IMR-90 (cell line): ENCODE measurements at regions not wholly inside any gene's neighbourhood (a gene's known extent, or its start where the extent isn't known, plus 50 kb on each side); places are given as distances from the start of the nearest gene placed in this dataset.

ENCODE experiments used
- ATAC-seq: fragments of 200-7000 bp; cut with Tn5 transposase; 2 replicates; pipeline ENCODE4 v1.9.1; 2020; ENCODE audit warnings: low read depth, mild to moderate bottlenecking, moderate library complexity
- BruUV-seq: library from RNA; stranded (reverse); fragments of 400-500 nt; replicated peaks from 2 replicates; lab custom pipeline; 2021; lab: Mats Ljungman, UMichigan
- CTCF ChIA-PET: fragments of 300-600 bp; formaldehyde crosslinking; extraction: SDS; loops from one replicate; lab custom pipeline; 2021; ENCODE audit warnings: antibody characterized with exemption; lab: Yijun Ruan, JAX
- POLR2A ChIA-PET: fragments of 300-600 bp; sonication (Branson Sonifier 250); formaldehyde crosslinking; loops from one replicate; lab custom pipeline; 2022; ENCODE audit warnings: antibody characterized with exemption; ENCODE audit not compliant: unreplicated experiment; lab: Charles Lee
- DNase-seq: peaks from one replicate; pipeline ENCODE4 v3.0.0; 2013
- H2AFZ ChIP-seq: replicated peaks from 2 replicates; pipeline ENCODE3; 2013; ENCODE audit warnings: low read length, mild to moderate bottlenecking; ENCODE audit not compliant: poor library complexity
- H2AK5ac ChIP-seq: 2 replicates; pipeline ENCODE4 v1.6.1; 2013; ENCODE audit warnings: low read depth, low read length, inconsistent platforms
- H2AK9ac ChIP-seq: replicated peaks from 2 replicates; pipeline ENCODE3; 2013; ENCODE audit warnings: mild to moderate bottlenecking, low read depth, low read length, moderate library complexity; ENCODE audit not compliant: poor library complexity
- H2BK120ac ChIP-seq: 2 replicates; pipeline ENCODE4 v1.6.1; 2013; ENCODE audit warnings: low read depth, low read length, inconsistent platforms
- H2BK15ac ChIP-seq: 3 replicates; pipeline ENCODE4 v1.6.1; 2013; ENCODE audit warnings: low read depth, low read length, inconsistent platforms
- H2BK20ac ChIP-seq: 2 replicates; pipeline ENCODE4 v1.6.1; 2013; ENCODE audit warnings: low read depth, mild to moderate bottlenecking, inconsistent platforms, low read length, moderate library complexity
- H2BK5ac ChIP-seq: 2 replicates; pipeline ENCODE4 v1.6.1; 2013; ENCODE audit warnings: mild to moderate bottlenecking, low read depth, low read length, inconsistent platforms; ENCODE audit not compliant: poor library complexity, severe bottlenecking
- H3K14ac ChIP-seq: replicated peaks from 2 replicates; pipeline ENCODE4 v1.6.1; 2013; ENCODE audit warnings: low read depth, low read length, inconsistent platforms
- H3K18ac ChIP-seq: 2 replicates; pipeline ENCODE4 v1.6.1; 2013; ENCODE audit warnings: low read depth, low read length, control low read depth
- H3K23ac ChIP-seq: 2 replicates; pipeline ENCODE4 v1.6.1; 2013; ENCODE audit warnings: low read depth, low read length, inconsistent platforms
- H3K27ac ChIP-seq: 2 replicates; pipeline ENCODE4 v1.5.1; 2013; ENCODE audit warnings: mild to moderate bottlenecking, control low read depth, low read length; ENCODE audit not compliant: insufficient read depth
- H3K27me3 ChIP-seq: 2 replicates; pipeline ENCODE4 v1.6.1; 2013; ENCODE audit warnings: low read length; ENCODE audit not compliant: control insufficient read depth, insufficient read depth
- H3K36me3 ChIP-seq: 2 replicates; pipeline ENCODE4 v1.6.1; 2013; ENCODE audit warnings: low read length, mixed read lengths; ENCODE audit not compliant: control insufficient read depth, insufficient read depth
- H3K4ac ChIP-seq: 2 replicates; pipeline ENCODE4 v1.6.1; 2013; ENCODE audit warnings: low read depth, low read length, inconsistent platforms
- H3K4me1 ChIP-seq: 2 replicates; pipeline ENCODE4 v1.6.1; 2013; ENCODE audit warnings: low read length, mixed read lengths; ENCODE audit not compliant: control insufficient read depth, insufficient read depth
- H3K4me2 ChIP-seq: 2 replicates; pipeline ENCODE4 v1.6.1; 2013; ENCODE audit warnings: low read depth, mild to moderate bottlenecking, control low read depth, low read length, moderate library complexity
- H3K4me3 ChIP-seq: 2 replicates; pipeline ENCODE4 v1.5.1; 2013; ENCODE audit warnings: low read depth, mild to moderate bottlenecking, control low read depth, low read length, moderate library complexity; ENCODE audit not compliant: insufficient read depth
- H3K56ac ChIP-seq: 2 replicates; pipeline ENCODE4 v1.6.1; 2013; ENCODE audit warnings: low read length, inconsistent platforms; ENCODE audit not compliant: insufficient read depth; ENCODE audit errors: extremely low read depth
- H3K79me1 ChIP-seq, 2 experiments: 2 replicates each; pipeline ENCODE4 v1.6.1; 2013; ENCODE audit warnings: low read length in 2 of 2, inconsistent platforms in 1 of 2, low read depth in 1 of 2
- H3K9ac ChIP-seq: 2 replicates; pipeline ENCODE4 v1.6.1; 2013; ENCODE audit warnings: low read depth, low read length, control low read depth
- H3K9me1 ChIP-seq: 2 replicates; pipeline ENCODE4 v1.6.1; 2013; ENCODE audit warnings: low read length, inconsistent platforms; ENCODE audit not compliant: insufficient read depth
- H3K9me3 ChIP-seq: 2 replicates; pipeline ENCODE4 v1.6.1; 2013; ENCODE audit warnings: low read length; ENCODE audit not compliant: control insufficient read depth, insufficient read depth
- H4K20me1 ChIP-seq: 2 replicates; pipeline ENCODE4 v1.6.1; 2013; ENCODE audit warnings: low read length, inconsistent platforms; ENCODE audit not compliant: insufficient read depth
- H4K5ac ChIP-seq: 2 replicates; pipeline ENCODE4 v1.6.1; 2013; ENCODE audit warnings: mild to moderate bottlenecking, low read depth, low read length, control low read depth
- H4K8ac ChIP-seq, 2 experiments: 2 replicates each; pipeline ENCODE4 v1.6.1; 2013; ENCODE audit warnings: low read depth in 2 of 2, low read length in 2 of 2, control low read depth in 1 of 2, inconsistent platforms in 1 of 2
- H4K91ac ChIP-seq: 2 replicates; pipeline ENCODE4 v1.6.1; 2013; ENCODE audit warnings: low read depth, low read length, inconsistent platforms; ENCODE audit not compliant: insufficient read depth
- RFX5 ChIP-seq: IDR thresholded peaks from 2 replicates; pipeline ENCODE4 v1.8.0; 2012; ENCODE audit warnings: low read depth, mild to moderate bottlenecking, low read length, moderate library complexity
- WGBS, 2 experiments: methylation state at CpG; one replicate each; pipeline versions ENCODE4 v1.1.5 to v1.1.7; 2013; ENCODE audit warnings: missing lambda C conversion rate in 2 of 2; ENCODE audit not compliant: insufficient read length in 1 of 2; ENCODE audit errors: extremely low coverage in 2 of 2; 5-methylcytosine and 5-hydroxymethylcytosine counted together
- dilution Hi-C: fragments of 300-500 bp; cut with HindIII; formaldehyde crosslinking; loops from one replicate; pipeline ENCODE4 v1.14.3; 2018; ENCODE audit warnings: low sequenced_read_pairs; ENCODE audit not compliant: unreplicated experiment
- in situ Hi-C: fragments of 300-500 bp; cut with MboI; formaldehyde crosslinking; loops from 3 replicates; pipeline ENCODE4 v1.14.3; 2019; ENCODE audit warnings: low sequenced_read_pairs, inconsistent platforms, mixed read lengths
- intact Hi-C: fragments of 100-400 bp; cut with micrococcal nuclease; formaldehyde crosslinking; loops from 2 replicates; pipeline ENCODE4 v1.10.0; 2022

DNA sequence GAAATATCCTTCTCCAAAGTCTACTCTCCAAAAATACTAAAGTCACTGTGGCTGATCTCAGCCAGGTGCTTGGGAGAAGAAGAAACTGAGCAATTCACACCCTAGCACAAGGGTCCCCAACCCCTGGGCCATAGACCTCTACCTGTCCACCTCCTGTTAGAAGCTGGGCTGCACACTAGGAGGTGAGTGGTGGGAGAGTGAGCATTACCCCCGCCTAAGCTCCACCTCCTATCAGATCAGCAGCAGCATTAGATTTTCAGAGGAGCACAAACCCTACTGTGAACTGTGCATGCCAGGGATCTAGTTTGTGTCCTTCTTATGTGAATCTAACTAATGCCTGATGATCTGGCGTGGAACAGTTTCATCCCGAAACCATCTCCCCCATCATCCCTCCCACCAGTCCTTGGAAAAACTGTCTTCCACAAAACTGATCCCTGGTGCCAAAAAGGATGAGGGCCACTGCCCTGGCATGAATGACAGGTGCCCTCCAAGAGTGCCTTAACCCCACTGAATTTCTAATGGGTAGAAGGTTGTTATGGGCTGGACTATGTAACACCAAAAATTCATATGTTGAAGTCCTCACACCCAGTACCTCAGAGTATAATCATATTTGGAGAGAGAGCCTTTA lies 109.2 kb upstream of the CDYL start:
- dilution Hi-C loops, result no loop called here

More for the DNA sequence above, 109.2 kb upstream of the CDYL start:
- in situ Hi-C loops, result no loop called here
- CTCF ChIA-PET, result no interaction called here
- Histone ChIP-seq H3K79me1 (no peaks in the 10 kb centered on the region), H2AFZ (no peak overlapping the region), H3K4me1 (peaks cover 9% of the 10 kb centered on the region), H3K27ac (no peak overlapping the region), H3K27me3 (no peaks in the 10 kb centered on the region), H4K91ac (no peak overlapping the region), H2AK5ac (no peak overlapping the region), H3K9me1 (peaks cover 20% of the 10 kb centered on the region), H3K18ac (no peak overlapping the region), H3K9ac (no peak overlapping the region), H3K4ac (no peak overlapping the region), H3K36me3 (no peaks in the 10 kb centered on the region), H2AK9ac (no peak overlapping the region), H4K5ac (no peak overlapping the region), H3K9me3 (no peaks in the 10 kb centered on the region), H4K8ac (no peak overlapping the region), H3K4me2 (no peak overlapping the region), H2BK15ac (no peak overlapping the region), H3K14ac (no peak overlapping the region), H3K23ac (no peak overlapping the region), H2BK120ac (no peak overlapping the region), H2BK5ac (no peak overlapping the region), H3K56ac (no peak overlapping the region), H3K4me3 (no peak overlapping the region), H2BK20ac (no peak overlapping the region; the same call in 1 of the 2 replicates), H4K20me1 (no peaks in the 10 kb centered on the region)
- no peak for DNase-seq
- WGBS, 2 experiments, result 94% methylated on average over 2 of the region's 3 CpGs; no CpG with 5 or more reads in 1 of the 2 experiments
- no peak for ATAC-seq
- intact Hi-C loops, result no loop called here
- no peak for TF ChIP-seq RFX5
- POLR2A ChIA-PET, result no interaction called here
- no TSS peak for BruUV-seq
